ENCODE measurements at regions not wholly inside any gene's neighbourhood (a gene's known extent, or its start where the extent isn't known, plus 50 kb on each side); places are given as distances from the start of the nearest gene placed in this dataset.

GRCh38 chr13:84445776-84446175 is 563.5 kb upstream of the SLITRK1 start:
- Histone ChIP-seq H2AFZ (ENCODE audit: low read length) (no peak overlapping the region), H3F3A (ENCODE audit: low read depth) (no peaks in the 10 kb centered on the region), H3K4me1 (ENCODE audit: insufficient read depth, low read length, poor library complexity, severe bottlenecking) (no peaks in the 10 kb centered on the region), H3K9ac (ENCODE audit: low read depth, low read length, poor library complexity, severe bottlenecking) (no peak overlapping the region), H3K4me2 (ENCODE audit: low read depth, low read length, poor library complexity, severe bottlenecking) (no peak overlapping the region), H3K9me2 (replicated peaks; ENCODE audit: low read depth, low read length) (no peaks in the 10 kb centered on the region), H3K36me3 (ENCODE audit: insufficient read depth, low read length) (no peaks in the 10 kb centered on the region), H3K4me3 (ENCODE audit: low read length, poor library complexity, severe bottlenecking) (no peak overlapping the region), H4K20me1 (ENCODE audit: insufficient read depth, low read length, poor library complexity, severe bottlenecking) (no peaks in the 10 kb centered on the region), H3K27me3 (ENCODE audit: insufficient read depth, low read length, poor library complexity, severe bottlenecking) (no peaks in the 10 kb centered on the region), H3K79me2 (ENCODE audit: insufficient read depth, low read length) (no peaks in the 10 kb centered on the region), H3K9me3 (ENCODE audit: insufficient read depth, low read depth, low read length) (no peaks in the 10 kb centered on the region)
- TF ChIP-seq CTCF (conservative IDR thresholded peaks at IDR 0.05; ENCODE audit: low read length): no peak
- TF ChIP-seq EZH2phosphoT487 (IDR thresholded peaks at IDR 0.05; ENCODE audit: borderline replicate concordance): no peak

GRCh38 chr13:84443463-84443862 is 561.2 kb upstream of the SLITRK1 start:
- H3K9me3 ChIP-seq (ENCODE audit: insufficient read depth, low read depth, low read length): no peaks in the 10 kb centered on the region
- no peaks in the 10 kb centered on the region for H3K36me3 ChIP-seq (ENCODE audit: insufficient read depth, low read length)
- no peak overlapping the region for H3K9ac ChIP-seq (ENCODE audit: low read depth, low read length, poor library complexity, severe bottlenecking)
- no peaks in the 10 kb centered on the region for H3K4me1 ChIP-seq (ENCODE audit: insufficient read depth, low read length, poor library complexity, severe bottlenecking)
- no peak overlapping the region for H2AFZ ChIP-seq (ENCODE audit: low read length)
- H3K4me3 ChIP-seq (ENCODE audit: low read length, poor library complexity, severe bottlenecking): no peak overlapping the region
- H3K79me2 ChIP-seq (ENCODE audit: insufficient read depth, low read length): no peaks in the 10 kb centered on the region
- no peak for TF ChIP-seq CTCF (conservative IDR thresholded peaks at IDR 0.05; ENCODE audit: low read length)
- no peak for TF ChIP-seq EZH2phosphoT487 (IDR thresholded peaks at IDR 0.05; ENCODE audit: borderline replicate concordance)
- H3K27me3 ChIP-seq (ENCODE audit: insufficient read depth, low read length, poor library complexity, severe bottlenecking): no peaks in the 10 kb centered on the region
- H3K4me2 ChIP-seq (ENCODE audit: low read depth, low read length, poor library complexity, severe bottlenecking): no peak overlapping the region
- no peaks in the 10 kb centered on the region for H3K9me2 ChIP-seq (replicated peaks; ENCODE audit: low read depth, low read length)
- H4K20me1 ChIP-seq (ENCODE audit: insufficient read depth, low read length, poor library complexity, severe bottlenecking): no peaks in the 10 kb centered on the region
- no peaks in the 10 kb centered on the region for H3F3A ChIP-seq (ENCODE audit: low read depth)

GRCh38 chr13:84439108-84439507 is 556.8 kb upstream of the SLITRK1 start:
- Histone ChIP-seq H3K9me2 (replicated peaks; ENCODE audit: low read depth, low read length) (0 out of 2 replicates have a peak, but pooled peaks cover 3% of the 10 kb centered on the region), H3K4me2 (ENCODE audit: low read depth, low read length, poor library complexity, severe bottlenecking) (no peak overlapping the region), H3K4me3 (ENCODE audit: low read length, poor library complexity, severe bottlenecking) (no peak overlapping the region), H3F3A (ENCODE audit: low read depth) (no peaks in the 10 kb centered on the region), H3K79me2 (ENCODE audit: insufficient read depth, low read length) (no peaks in the 10 kb centered on the region), H2AFZ (ENCODE audit: low read length) (no peak overlapping the region), H3K9me3 (ENCODE audit: insufficient read depth, low read depth, low read length) (no peaks in the 10 kb centered on the region), H3K27me3 (ENCODE audit: insufficient read depth, low read length, poor library complexity, severe bottlenecking) (no peaks in the 10 kb centered on the region), H3K4me1 (ENCODE audit: insufficient read depth, low read length, poor library complexity, severe bottlenecking) (no peaks in the 10 kb centered on the region), H4K20me1 (ENCODE audit: insufficient read depth, low read length, poor library complexity, severe bottlenecking) (no peaks in the 10 kb centered on the region), H3K9ac (ENCODE audit: low read depth, low read length, poor library complexity, severe bottlenecking) (no peak overlapping the region), H3K36me3 (ENCODE audit: insufficient read depth, low read length) (no peaks in the 10 kb centered on the region)
- TF ChIP-seq EZH2phosphoT487 (IDR thresholded peaks at IDR 0.05; ENCODE audit: borderline replicate concordance) (no peak), CTCF (conservative IDR thresholded peaks at IDR 0.05; ENCODE audit: low read length) (no peak)
